K562 (cell line): ENCODE measurements at regions not wholly inside any gene's neighbourhood (a gene's known extent, or its start where the extent isn't known, plus 50 kb on each side); places are given as distances from the start of the nearest gene placed in this dataset.
A peak's percentile ranks its signal among the peaks of the same experiment; 100 is the strongest.

Experiments
- DNMT1 ChIP-seq: fragments of 450-650 bp; IDR thresholded peaks from 2 replicates; pipeline ENCODE4 v1.6.1; 2016; ENCODE audit warnings: antibody characterized with exemption, mild to moderate bottlenecking
- GABPA ChIP-seq: fragments of 200-800 bp; sonication (Bioruptor generic); conservative IDR thresholded peaks from 2 replicates; pipeline ENCODE4 v1.6.1; 2016; ENCODE audit warnings: low read depth, missing genetic modification characterization, missing compliant biosample characterization
- GABPB1 ChIP-seq: sonication (generic); formaldehyde crosslinking; IDR thresholded peaks from 2 replicates; pipeline ENCODE4 v1.8.0; 2022; ENCODE audit warnings: mild to moderate bottlenecking, missing genetic modification reagents
- MED1 ChIP-seq: sonication (generic); formaldehyde crosslinking; IDR thresholded peaks from 2 replicates; pipeline ENCODE4 v1.8.1; 2023; ENCODE audit warnings: missing genetic modification reagents, borderline replicate concordance
- MLLT1 ChIP-seq, 2 experiments: fragments of 450-650 bp; IDR thresholded peaks; 2 replicates each; pipeline ENCODE4 v1.6.1; 2016
- NUFIP1 ChIP-seq: fragments of 450-650 bp; IDR thresholded peaks from 2 replicates; pipeline ENCODE4 v1.6.1; 2018; ENCODE audit not compliant: partially characterized antibody
- ZNF311 ChIP-seq: fragments of 250-450 bp; sonication (Bioruptor Pico); IDR thresholded peaks from 2 replicates; pipeline ENCODE4 v1.4.0; 2020; ENCODE audit warnings: mild to moderate bottlenecking, moderate library complexity
- ZNF316 ChIP-seq: fragments of 450-650 bp; IDR thresholded peaks from 2 replicates; pipeline ENCODE4 v1.6.1; 2016
- TF ChIP-seq, protein P1 (sequence below), 2 experiments: fragments of 450-650 bp in 1 of 2; sonication (generic) in 1 of 2; formaldehyde crosslinking in 1 of 2; IDR thresholded peaks; 2 replicates each; pipeline versions ENCODE4 v1.7.1 to v1.9.0; 2016 to 2022; ENCODE audit warnings: inconsistent platforms in 1 of 2, mild to moderate bottlenecking in 1 of 2, missing genetic modification reagents in 1 of 2
- TF ChIP-seq, protein P2 (sequence below), 2 experiments: fragments of 150-350 bp in 1 of 2; IDR thresholded peaks; 2 replicates each; pipeline ENCODE4 v1.6.1; 2012 to 2016; ENCODE audit warnings: low read depth in 2 of 2, low read length in 2 of 2, mild to moderate bottlenecking in 1 of 2, moderate library complexity in 1 of 2
- TF ChIP-seq, protein P3 (sequence below): sonication (generic); formaldehyde crosslinking; IDR thresholded peaks from 2 replicates; pipeline ENCODE4 v1.8.1; 2023; ENCODE audit warnings: mild to moderate bottlenecking, missing genetic modification reagents

DNA sequence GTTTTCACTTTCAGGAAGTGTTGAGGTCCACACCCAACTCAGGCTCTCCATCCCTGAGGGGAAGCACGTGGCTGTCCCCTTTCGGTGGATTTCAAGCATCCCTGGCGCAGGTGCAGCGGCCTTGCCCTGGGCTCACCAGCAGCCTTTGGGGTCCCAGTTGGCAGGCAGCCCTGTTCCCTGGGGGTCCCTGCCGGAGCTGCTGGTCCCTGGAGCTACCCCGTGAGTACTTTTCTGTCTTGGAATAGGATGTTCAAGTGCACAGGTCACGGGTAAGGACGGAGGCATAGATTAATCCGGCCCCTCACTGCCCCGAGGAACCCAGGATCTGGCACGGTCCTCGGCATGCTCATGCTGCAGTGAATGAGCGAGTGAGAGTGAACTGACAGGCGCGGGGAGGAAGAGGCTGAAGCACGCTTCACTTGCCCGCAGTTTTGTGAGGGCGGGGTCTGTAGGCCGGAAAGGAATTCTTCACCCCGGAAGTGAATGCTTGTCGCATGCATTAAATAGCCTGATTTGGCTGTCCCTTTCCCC lies 117.2 kb upstream of the FAT1 start (continued):
- TF ChIP-seq MED1 (CRISPR knock-in tag) (no peak), MLLT1 (IDR thresholded peaks at IDR 0.05) (no peak), ZNF311 (CRISPR knock-in tag) (no peak), NUFIP1 (no peak), GABPB1 (CRISPR knock-in tag) (peak; percentile 72), DNMT1 (no peak), ZNF316 (no peak), GABPA (peak; percentile 88)
- TF ChIP-seq, protein P1, sequence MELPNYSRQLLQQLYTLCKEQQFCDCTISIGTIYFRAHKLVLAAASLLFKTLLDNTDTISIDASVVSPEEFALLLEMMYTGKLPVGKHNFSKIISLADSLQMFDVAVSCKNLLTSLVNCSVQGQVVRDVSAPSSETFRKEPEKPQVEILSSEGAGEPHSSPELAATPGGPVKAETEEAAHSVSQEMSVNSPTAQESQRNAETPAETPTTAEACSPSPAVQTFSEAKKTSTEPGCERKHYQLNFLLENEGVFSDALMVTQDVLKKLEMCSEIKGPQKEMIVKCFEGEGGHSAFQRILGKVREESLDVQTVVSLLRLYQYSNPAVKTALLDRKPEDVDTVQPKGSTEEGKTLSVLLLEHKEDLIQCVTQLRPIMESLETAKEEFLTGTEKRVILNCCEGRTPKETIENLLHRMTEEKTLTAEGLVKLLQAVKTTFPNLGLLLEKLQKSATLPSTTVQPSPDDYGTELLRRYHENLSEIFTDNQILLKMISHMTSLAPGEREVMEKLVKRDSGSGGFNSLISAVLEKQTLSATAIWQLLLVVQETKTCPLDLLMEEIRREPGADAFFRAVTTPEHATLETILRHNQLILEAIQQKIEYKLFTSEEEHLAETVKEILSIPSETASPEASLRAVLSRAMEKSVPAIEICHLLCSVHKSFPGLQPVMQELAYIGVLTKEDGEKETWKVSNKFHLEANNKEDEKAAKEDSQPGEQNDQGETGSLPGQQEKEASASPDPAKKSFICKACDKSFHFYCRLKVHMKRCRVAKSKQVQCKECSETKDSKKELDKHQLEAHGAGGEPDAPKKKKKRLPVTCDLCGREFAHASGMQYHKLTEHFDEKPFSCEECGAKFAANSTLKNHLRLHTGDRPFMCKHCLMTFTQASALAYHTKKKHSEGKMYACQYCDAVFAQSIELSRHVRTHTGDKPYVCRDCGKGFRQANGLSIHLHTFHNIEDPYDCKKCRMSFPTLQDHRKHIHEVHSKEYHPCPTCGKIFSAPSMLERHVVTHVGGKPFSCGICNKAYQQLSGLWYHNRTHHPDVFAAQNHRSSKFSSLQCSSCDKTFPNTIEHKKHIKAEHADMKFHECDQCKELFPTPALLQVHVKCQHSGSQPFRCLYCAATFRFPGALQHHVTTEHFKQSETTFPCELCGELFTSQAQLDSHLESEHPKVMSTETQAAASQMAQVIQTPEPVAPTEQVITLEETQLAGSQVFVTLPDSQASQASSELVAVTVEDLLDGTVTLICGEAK (IDR thresholded peaks at IDR 0.05): peak; percentile 87
- TF ChIP-seq, protein P1 (CRISPR knock-in tag; IDR thresholded peaks at IDR 0.05): no peak
- TF ChIP-seq, protein P2, sequence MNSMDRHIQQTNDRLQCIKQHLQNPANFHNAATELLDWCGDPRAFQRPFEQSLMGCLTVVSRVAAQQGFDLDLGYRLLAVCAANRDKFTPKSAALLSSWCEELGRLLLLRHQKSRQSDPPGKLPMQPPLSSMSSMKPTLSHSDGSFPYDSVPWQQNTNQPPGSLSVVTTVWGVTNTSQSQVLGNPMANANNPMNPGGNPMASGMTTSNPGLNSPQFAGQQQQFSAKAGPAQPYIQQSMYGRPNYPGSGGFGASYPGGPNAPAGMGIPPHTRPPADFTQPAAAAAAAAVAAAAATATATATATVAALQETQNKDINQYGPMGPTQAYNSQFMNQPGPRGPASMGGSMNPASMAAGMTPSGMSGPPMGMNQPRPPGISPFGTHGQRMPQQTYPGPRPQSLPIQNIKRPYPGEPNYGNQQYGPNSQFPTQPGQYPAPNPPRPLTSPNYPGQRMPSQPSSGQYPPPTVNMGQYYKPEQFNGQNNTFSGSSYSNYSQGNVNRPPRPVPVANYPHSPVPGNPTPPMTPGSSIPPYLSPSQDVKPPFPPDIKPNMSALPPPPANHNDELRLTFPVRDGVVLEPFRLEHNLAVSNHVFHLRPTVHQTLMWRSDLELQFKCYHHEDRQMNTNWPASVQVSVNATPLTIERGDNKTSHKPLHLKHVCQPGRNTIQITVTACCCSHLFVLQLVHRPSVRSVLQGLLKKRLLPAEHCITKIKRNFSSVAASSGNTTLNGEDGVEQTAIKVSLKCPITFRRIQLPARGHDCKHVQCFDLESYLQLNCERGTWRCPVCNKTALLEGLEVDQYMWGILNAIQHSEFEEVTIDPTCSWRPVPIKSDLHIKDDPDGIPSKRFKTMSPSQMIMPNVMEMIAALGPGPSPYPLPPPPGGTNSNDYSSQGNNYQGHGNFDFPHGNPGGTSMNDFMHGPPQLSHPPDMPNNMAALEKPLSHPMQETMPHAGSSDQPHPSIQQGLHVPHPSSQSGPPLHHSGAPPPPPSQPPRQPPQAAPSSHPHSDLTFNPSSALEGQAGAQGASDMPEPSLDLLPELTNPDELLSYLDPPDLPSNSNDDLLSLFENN (IDR thresholded peaks at IDR 0.05; ENCODE audit: low read depth in 2 of 2, low read length in 2 of 2): no peak
- TF ChIP-seq, protein P3, sequence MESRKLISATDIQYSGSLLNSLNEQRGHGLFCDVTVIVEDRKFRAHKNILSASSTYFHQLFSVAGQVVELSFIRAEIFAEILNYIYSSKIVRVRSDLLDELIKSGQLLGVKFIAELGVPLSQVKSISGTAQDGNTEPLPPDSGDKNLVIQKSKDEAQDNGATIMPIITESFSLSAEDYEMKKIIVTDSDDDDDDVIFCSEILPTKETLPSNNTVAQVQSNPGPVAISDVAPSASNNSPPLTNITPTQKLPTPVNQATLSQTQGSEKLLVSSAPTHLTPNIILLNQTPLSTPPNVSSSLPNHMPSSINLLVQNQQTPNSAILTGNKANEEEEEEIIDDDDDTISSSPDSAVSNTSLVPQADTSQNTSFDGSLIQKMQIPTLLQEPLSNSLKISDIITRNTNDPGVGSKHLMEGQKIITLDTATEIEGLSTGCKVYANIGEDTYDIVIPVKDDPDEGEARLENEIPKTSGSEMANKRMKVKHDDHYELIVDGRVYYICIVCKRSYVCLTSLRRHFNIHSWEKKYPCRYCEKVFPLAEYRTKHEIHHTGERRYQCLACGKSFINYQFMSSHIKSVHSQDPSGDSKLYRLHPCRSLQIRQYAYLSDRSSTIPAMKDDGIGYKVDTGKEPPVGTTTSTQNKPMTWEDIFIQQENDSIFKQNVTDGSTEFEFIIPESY (CRISPR knock-in tag): peak; percentile 50; the same call in 1 of the 2 replicates
